ENCODE measurements at regions not wholly inside any gene's neighbourhood (a gene's known extent, or its start where the extent isn't known, plus 50 kb on each side); places are given as distances from the start of the nearest gene placed in this dataset.
"Not testable (repeated sequence)": the region's sequence is repeated elsewhere in the genome, so short reads cannot be mapped to it uniquely, and the experiment has no call there.

GRCh38 chr11:90606721-90607120 lies 383.9 kb upstream of the CHORDC1 start:
- no peak for FAIRE-seq

DNA sequence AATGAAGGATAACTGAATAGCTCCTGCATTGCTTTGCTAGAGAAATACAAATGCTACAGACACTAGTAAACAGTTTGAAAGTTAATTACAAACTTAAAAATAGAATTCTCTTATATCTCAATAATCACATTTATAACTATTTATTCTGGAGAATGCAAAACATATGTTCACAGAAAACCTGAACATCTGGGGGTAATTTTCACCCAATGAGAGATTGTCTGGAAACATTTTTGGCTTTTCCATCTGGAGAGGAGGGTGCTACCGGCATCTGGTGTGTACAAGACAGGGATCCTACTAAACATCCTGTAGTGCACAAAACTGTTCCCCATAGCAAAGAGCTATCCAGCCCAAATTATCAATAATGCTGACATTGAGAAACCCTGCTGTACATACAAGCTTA lies 378.4 kb upstream of the CHORDC1 start:
- no peak for FAIRE-seq

- no peak for FAIRE-seq
These were observed 371.8 kb upstream of the CHORDC1 start for GRCh38 chr11:90594658-90595057.

- no peak for FAIRE-seq
These were observed 370.2 kb upstream of the CHORDC1 start for GRCh38 chr11:90593099-90593498.

- FAIRE-seq: no peak
These were observed 367.4 kb upstream of the CHORDC1 start for GRCh38 chr11:90590286-90590685.

GRCh38 chr11:90589735-90590134 lies 366.9 kb upstream of the CHORDC1 start:
- FAIRE-seq: no peak

GRCh38 chr11:90587896-90588295 lies 365.0 kb upstream of the CHORDC1 start:
- FAIRE-seq: no peak

DNA sequence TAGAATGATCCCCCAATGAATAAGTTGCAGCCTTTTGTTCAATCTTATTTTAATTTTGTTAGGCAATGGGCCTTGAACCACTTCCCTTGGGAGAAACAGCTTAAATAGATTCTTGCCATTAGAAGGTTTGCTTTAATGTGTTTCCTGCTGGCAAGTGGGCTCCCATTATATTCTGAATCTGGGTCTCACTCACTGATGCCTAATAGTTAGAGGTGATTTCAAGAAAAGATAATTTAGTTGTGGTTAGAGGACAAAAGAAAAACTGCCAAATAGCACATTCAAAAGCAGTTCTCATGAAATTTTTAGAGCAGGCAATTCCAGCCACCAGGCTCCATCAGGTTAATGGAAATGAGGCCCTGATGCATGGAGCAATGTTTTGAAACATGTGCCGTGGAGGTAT lies 362.6 kb upstream of the CHORDC1 start:
- FAIRE-seq: no peak

- not testable (repeated sequence) for FAIRE-seq
These were observed 360.1 kb upstream of the CHORDC1 start for GRCh38 chr11:90582999-90583398.

GRCh38 chr11:90564531-90564930 lies 341.7 kb upstream of the CHORDC1 start:
- FAIRE-seq: no peak

GRCh38 chr11:90558328-90558865 lies 335.5 kb upstream of the CHORDC1 start:
- FAIRE-seq: no peak

- no peak for FAIRE-seq
These were observed 333.8 kb upstream of the CHORDC1 start for GRCh38 chr11:90556606-90557005.

- no peak for FAIRE-seq
These were observed 333.2 kb upstream of the CHORDC1 start for GRCh38 chr11:90556026-90556425.

DNA sequence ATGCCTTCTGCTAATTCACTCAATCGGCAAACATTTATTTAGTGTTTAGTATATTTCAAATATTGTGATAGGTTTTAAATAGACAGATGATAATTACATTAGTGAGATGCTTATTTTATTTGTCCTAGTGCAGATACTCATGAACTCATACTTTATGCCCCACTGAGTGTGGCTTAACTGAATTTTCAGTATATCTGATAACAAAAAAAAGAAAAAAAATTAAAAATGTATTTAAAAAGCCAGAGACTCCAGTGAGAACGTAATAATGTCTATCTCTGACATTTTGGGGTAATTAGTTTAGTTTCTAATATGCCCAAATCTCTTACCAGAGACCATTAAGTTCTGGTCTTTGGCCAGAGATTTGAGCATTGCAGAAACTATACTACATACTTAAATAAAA lies 332.6 kb upstream of the CHORDC1 start:
- no peak for FAIRE-seq

GRCh38 chr11:90542092-90542491 lies 319.2 kb upstream of the CHORDC1 start:
- no peak for FAIRE-seq

GRCh38 chr11:90536301-90536700 lies 313.5 kb upstream of the CHORDC1 start:
- no peak for FAIRE-seq

DNA sequence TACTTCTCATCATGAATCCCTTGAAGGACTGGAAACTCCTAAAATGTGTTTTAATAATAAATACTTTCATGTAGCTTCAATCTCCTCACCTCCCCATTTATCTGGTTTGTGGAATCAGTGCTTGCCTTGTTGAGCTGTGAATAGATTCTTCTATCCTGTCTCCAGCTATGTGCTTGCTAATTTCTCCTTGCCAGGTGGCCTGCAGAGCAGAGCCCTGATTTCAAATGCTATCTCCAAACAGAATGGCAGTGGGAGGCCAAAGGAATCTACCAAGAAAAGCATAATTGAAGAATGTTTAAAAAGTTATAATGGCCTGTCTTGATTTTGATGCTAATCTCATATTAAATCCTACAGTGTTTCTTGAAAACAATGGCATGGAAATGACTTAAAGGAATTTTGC lies 309.3 kb upstream of the CHORDC1 start:
- no peak for FAIRE-seq

GRCh38 chr11:90531001-90531400 lies 308.2 kb upstream of the CHORDC1 start:
- no peak for FAIRE-seq

DNA sequence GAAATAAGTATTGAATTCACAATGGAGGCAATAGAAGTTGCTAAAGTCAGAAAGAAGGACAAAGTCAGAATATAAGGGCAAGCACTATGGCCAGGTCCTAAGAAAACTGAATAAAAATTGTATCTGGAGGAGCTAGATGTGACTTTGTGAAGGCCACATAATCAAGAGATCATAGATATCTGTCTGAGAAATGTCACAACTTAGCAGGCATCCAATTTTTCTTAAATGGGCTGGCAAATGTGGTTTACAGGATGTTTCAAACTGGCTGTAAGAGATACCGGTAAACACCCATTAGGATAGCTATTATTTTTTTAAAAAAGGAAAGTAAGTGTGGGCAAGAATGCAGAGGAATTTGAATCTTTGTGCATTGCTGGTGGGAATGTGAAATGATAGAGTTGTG lies 303.1 kb upstream of the CHORDC1 start:
- no peak for FAIRE-seq

DNA sequence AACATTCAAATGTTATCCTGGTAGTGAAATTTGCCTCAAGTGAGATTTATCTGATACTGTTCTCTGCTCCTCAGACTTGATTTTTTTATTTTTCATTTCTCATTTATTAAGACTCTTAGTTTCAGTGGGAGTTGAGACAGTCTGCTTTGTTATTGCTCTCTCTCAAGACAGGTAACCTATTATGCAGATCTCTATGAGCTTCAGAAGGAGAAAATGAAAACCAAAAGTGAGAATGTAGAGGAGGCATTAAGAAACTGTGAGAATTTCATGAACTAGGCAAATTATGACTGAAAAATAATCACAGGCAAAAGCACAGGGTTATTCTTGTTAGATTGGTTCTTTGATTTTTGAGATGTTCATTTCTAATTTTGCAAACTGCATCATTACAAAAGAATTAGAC lies 290.0 kb upstream of the CHORDC1 start:
- no peak for FAIRE-seq

DNA sequence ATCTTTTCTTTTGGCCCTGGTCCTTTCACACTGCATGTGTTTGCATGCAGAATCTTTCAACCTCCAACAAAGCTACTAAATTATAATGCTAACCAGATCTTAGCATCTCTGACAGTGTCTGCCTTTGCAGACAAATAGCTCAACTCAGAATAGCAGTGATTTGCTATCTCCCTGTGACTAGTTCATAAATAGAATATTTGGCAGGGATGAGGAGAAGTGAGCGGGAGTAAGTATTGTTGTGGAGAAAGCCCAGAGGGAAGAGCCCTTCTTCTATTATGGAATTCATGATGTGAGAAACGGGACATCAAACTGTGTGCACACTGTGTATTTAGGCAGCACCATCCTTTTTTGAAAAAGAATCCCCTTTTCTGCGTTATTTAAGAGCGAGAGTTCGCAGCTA lies 288.0 kb upstream of the CHORDC1 start:
- FAIRE-seq: no peak

DNA sequence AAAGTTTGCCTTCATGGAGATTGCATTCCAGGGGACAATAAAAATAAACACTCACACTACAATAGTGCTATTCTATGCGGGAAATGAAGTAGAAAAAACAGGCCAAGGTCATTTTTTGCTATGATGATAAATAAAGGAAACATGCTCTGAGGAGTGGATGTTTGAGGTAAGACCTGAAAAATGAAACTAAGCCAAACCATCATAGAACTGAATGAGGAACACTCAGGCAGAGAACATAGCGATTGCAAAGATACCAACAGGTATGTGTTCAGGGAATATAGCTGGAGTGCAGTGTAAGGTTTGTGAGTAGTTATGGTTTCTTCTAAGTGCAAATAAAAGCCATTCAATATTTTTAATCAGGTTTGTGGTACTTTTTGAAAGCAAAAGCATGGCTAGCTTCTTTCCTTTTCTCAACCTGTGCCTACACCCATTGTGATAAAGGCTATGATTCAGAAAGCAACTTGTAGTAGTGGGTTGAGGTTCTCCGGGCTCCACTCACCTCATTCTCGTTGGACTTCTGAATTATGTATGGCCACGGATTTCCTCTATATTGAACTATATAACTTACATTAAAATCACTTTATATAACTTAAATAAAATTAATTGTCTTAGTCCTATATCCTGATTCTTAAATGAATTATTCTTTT lies 278.2 kb upstream of the CHORDC1 start:
- FAIRE-seq: no peak

DNA sequence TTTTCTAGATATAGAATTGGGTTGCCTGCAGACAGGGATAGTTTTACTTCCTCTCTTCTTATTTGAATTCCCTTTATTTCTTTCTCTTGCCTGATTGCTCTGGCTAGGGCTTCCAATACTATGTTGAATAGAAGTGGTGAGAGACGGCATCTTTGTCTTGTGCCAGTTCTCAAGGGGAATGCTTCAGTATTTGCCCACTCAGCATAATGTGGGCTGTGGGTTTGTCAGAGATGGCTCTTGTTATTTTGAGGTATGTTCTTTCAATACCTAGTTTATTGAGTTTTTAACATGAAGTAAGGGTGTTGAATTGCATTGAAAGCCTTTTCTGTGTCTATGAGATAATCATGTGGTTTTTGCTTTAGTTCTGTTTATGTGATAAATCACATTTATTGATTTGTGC lies 273.9 kb upstream of the CHORDC1 start:
- FAIRE-seq: no peak

GRCh38 chr11:90493379-90493778 lies 270.5 kb upstream of the CHORDC1 start:
- no peak for FAIRE-seq

GRCh38 chr11:90491466-90491865 lies 268.6 kb upstream of the CHORDC1 start:
- FAIRE-seq: no peak

Data from colon (tissue), 2 donors.